SK-N-SH (cell line): ENCODE measurements at regions not wholly inside any gene's neighbourhood (a gene's known extent, or its start where the extent isn't known, plus 50 kb on each side); places are given as distances from the start of the nearest gene placed in this dataset.

Experiments used
- CTCF ChIA-PET: fragments of 300-600, 350-600 bp; formaldehyde crosslinking; extraction: SDS; loops from one replicate; lab custom pipeline; 2021; lab: Yijun Ruan, JAX
- POLR2A ChIA-PET: fragments of 350-600 bp; sonication (Branson Sonifier 250); formaldehyde crosslinking; extraction: SDS; loops from one replicate; lab custom pipeline; 2020; ENCODE audit warnings: antibody characterized with exemption, inconsistent platforms; lab: Yijun Ruan, JAX
- DNase-seq: peaks from one replicate; pipeline ENCODE4 v3.0.0; 2012
- H2AFZ ChIP-seq: fragments of 200-600 bp; sonication (generic); 2 replicates; pipeline ENCODE4 v1.8.1; 2016; ENCODE audit warnings: antibody characterized with exemption, mild to moderate bottlenecking, low read depth
- H3F3A ChIP-seq: fragments of 200-600 bp; sonication (generic); replicated peaks from 2 replicates; pipeline ENCODE3; 2016; ENCODE audit warnings: antibody characterized with exemption, mild to moderate bottlenecking; ENCODE audit not compliant: insufficient read depth
- H3K27ac ChIP-seq, 2 experiments: fragments of 200-500 bp in 1 of 2; fragments of 200-600 bp in 1 of 2; sonication (Bioruptor generic) in 1 of 2; sonication (generic), shearing (Covaris generic) in 1 of 2; 2 replicates each; pipeline versions ENCODE4 v1.5.1 to v1.6.1; 2014 to 2016; ENCODE audit warnings: low read depth in 2 of 2, inconsistent platforms in 1 of 2, low read length in 1 of 2, mild to moderate bottlenecking in 1 of 2, mixed read lengths in 1 of 2
- H3K27me3 ChIP-seq: fragments of 200-600 bp; sonication (generic), shearing (Covaris generic); 2 replicates; pipeline ENCODE4 v1.6.1; 2016; ENCODE audit warnings: mixed run types; ENCODE audit not compliant: insufficient read depth
- H3K36me3 ChIP-seq, 2 experiments: fragments of 200-500 bp in 1 of 2; fragments of 200-600 bp in 1 of 2; sonication (Bioruptor generic) in 1 of 2; sonication (generic) in 1 of 2; replicated peaks in 1 of 2; 2 replicates each; pipeline versions ENCODE3 to v1.5.1; 2014 to 2016; ENCODE audit warnings: low read length in 1 of 2, mild to moderate bottlenecking in 1 of 2; ENCODE audit not compliant: insufficient read depth in 2 of 2, control insufficient read depth in 1 of 2
- H3K4me1 ChIP-seq, 2 experiments: fragments of 200-500 bp in 1 of 2; fragments of 200-600 bp in 1 of 2; sonication (Bioruptor generic) in 1 of 2; sonication (generic), shearing (Covaris generic) in 1 of 2; 2 replicates each; pipeline versions ENCODE4 v1.5.1 to v1.6.1; 2014 to 2016; ENCODE audit warnings: low read depth in 1 of 2, low read length in 1 of 2, mixed run types in 1 of 2; ENCODE audit not compliant: insufficient read depth in 2 of 2, control insufficient read depth in 1 of 2
- H3K4me2 ChIP-seq: fragments of 200-600 bp; sonication (generic), shearing (Covaris generic); 2 replicates; pipeline ENCODE4 v1.6.1; 2017; ENCODE audit warnings: mixed run types
- H3K4me3 ChIP-seq, 2 experiments: fragments of 200-500 bp in 1 of 2; fragments of 200-600 bp in 1 of 2; sonication (Bioruptor generic) in 1 of 2; sonication (generic), shearing (Covaris generic) in 1 of 2; 2 replicates each; pipeline versions ENCODE4 v1.5.1 to v1.8.1; 2014 to 2016; ENCODE audit warnings: low read depth in 2 of 2, inconsistent platforms in 1 of 2, low read length in 1 of 2, mild to moderate bottlenecking in 1 of 2, mixed read lengths in 1 of 2, moderate library complexity in 1 of 2
- H3K79me2 ChIP-seq: fragments of 200-600 bp; sonication (generic); 2 replicates; pipeline ENCODE4 v1.8.1; 2017; ENCODE audit warnings: mild to moderate bottlenecking; ENCODE audit not compliant: insufficient read depth
- H3K9ac ChIP-seq: fragments of 200-600 bp; sonication (generic); 2 replicates; pipeline ENCODE4 v1.6.1; 2017; ENCODE audit warnings: mixed run types
- H3K9me2 ChIP-seq: fragments of 200-600 bp; sonication (generic); 2 replicates; pipeline ENCODE4 v1.6.1; 2017; ENCODE audit warnings: mixed run types
- H3K9me3 ChIP-seq: fragments of 200-600 bp; sonication (generic); 2 replicates; pipeline ENCODE4 v1.6.1; 2017; ENCODE audit warnings: mixed run types, mild to moderate bottlenecking, moderate library complexity
- H4K20me1 ChIP-seq: fragments of 200-600 bp; sonication (generic); 2 replicates; pipeline ENCODE4 v1.6.1; 2017; ENCODE audit warnings: mild to moderate bottlenecking, mixed run types; ENCODE audit not compliant: insufficient read depth
- ELF1 ChIP-seq: IDR thresholded peaks from 2 replicates; pipeline ENCODE4 v1.4.0; 2012
- EZH2phosphoT487 ChIP-seq: fragments of 200-600 bp; sonication (generic); IDR thresholded peaks from 2 replicates; pipeline ENCODE4 v1.6.1; 2017; ENCODE audit warnings: low read depth, mixed run types, mild to moderate bottlenecking, antibody characterized with exemption, moderate library complexity, borderline replicate concordance
- FOSL2 ChIP-seq: IDR thresholded peaks from 2 replicates; pipeline ENCODE4 v1.4.0; 2012; ENCODE audit warnings: low read depth, mild to moderate bottlenecking, moderate library complexity, borderline replicate concordance
- GABPA ChIP-seq: IDR thresholded peaks from 2 replicates; pipeline ENCODE4 v1.4.0; 2012; ENCODE audit warnings: low read depth, mild to moderate bottlenecking
- MEF2A ChIP-seq: IDR thresholded peaks from 2 replicates; pipeline ENCODE4 v1.4.0; 2012; ENCODE audit warnings: low read depth, borderline replicate concordance
- NFIC ChIP-seq: IDR thresholded peaks from 2 replicates; pipeline ENCODE4 v1.4.0; 2012; ENCODE audit warnings: borderline replicate concordance
- RCOR1 ChIP-seq: fragments of 150-350 bp; IDR thresholded peaks from 2 replicates; pipeline ENCODE4 v1.6.1; 2017; ENCODE audit warnings: antibody characterized with exemption, low read length
- RFX5 ChIP-seq: IDR thresholded peaks from 2 replicates; pipeline ENCODE4 v1.6.1; 2012; ENCODE audit warnings: mild to moderate bottlenecking, improper control_type of control experiment, low read length
- RXRA ChIP-seq: IDR thresholded peaks from 2 replicates; pipeline ENCODE4 v1.4.0; 2012; ENCODE audit warnings: low read depth, mild to moderate bottlenecking, borderline replicate concordance
- SMC3 ChIP-seq: IDR thresholded peaks from 2 replicates; pipeline ENCODE4 v1.6.1; 2012; ENCODE audit warnings: low read depth, low read length, improper control_type of control experiment
- TAF1 ChIP-seq: IDR thresholded peaks from 2 replicates; pipeline ENCODE4 v1.6.1; 2012; ENCODE audit warnings: low read depth, mild to moderate bottlenecking, low read length, moderate library complexity, borderline replicate concordance
- TCF12 ChIP-seq: IDR thresholded peaks from 2 replicates; pipeline ENCODE4 v1.4.0; 2012
- TEAD4 ChIP-seq: IDR thresholded peaks from 2 replicates; pipeline ENCODE4 v1.4.0; 2012; ENCODE audit warnings: mild to moderate bottlenecking, borderline replicate concordance; ENCODE audit not compliant: insufficient read depth
- YY1 ChIP-seq: IDR thresholded peaks from 2 replicates; pipeline ENCODE4 v1.4.0; 2012; ENCODE audit warnings: low read depth, mild to moderate bottlenecking
- WGBS: methylation state at CpG from one replicate; pipeline ENCODE4 v1.1.6; 2017; ENCODE audit warnings: low lambda C conversion rate; 5-methylcytosine and 5-hydroxymethylcytosine counted together
- TF ChIP-seq, protein P1 (sequence below): fragments of 200-600 bp; sonication (generic); IDR thresholded peaks from 2 replicates; pipeline ENCODE4 v1.6.1; 2017; ENCODE audit warnings: antibody characterized with exemption, mild to moderate bottlenecking, moderate library complexity
- TF ChIP-seq, protein P2 (sequence below): fragments of 150-350 bp; IDR thresholded peaks from 2 replicates; pipeline ENCODE4 v1.6.1; 2016; ENCODE audit warnings: mild to moderate bottlenecking, low read depth, low read length

DNA sequence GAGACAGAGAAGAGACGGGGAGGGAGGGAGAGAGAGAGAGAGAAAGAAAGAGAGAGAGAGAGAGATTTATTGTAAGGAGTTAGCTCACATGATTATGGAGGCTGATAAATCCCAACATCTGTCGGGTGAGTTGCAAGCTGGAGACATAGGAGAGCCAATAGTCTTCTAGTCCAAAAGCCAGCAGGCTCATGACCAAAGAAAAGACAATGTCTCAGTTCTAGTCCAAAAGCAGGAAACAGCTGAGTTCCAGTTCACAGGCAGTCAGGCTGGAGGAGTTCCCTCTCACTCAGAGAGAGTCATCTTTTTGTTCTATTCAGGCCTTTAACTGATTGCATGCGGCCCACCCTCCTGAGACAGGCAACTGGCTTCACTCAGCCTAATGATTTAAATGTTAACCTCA lies 416.6 kb downstream of the PREX1 start:
- no peak overlapping the region for H3K4me2 ChIP-seq
- CTCF ChIA-PET = no interaction called here

DNA sequence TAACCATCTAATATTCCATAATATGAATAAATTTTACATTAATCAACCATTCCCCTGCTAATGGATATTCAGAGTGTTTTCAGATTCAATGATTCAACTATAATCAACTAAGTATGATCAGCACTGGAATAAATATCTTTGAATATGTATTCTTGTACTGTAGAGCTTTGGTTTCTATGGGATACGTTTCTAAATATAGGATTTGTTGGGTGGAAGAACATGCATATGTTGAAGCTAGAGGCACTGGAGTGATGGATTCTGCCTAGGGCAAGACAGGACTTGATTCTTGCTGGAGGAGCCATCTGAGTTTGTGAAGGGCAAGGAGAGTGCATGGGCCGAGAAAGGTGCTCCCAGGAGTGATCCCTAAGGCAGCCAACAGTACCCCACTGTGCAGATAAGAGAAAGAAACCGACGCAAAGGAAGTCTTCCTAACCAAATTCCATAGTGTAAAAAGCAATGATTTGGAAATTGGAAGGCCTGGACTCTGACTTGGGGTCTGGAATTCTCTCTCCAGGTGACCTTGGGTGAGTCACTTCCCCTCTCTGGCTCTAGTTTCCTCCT lies 418.7 kb downstream of the PREX1 start:
- WGBS = 39% methylated on average over 4 of the region's 4 CpGs

More for the DNA sequence above, 416.6 kb downstream of the PREX1 start:
- WGBS = 50% methylated on average over 3 of the region's 3 CpGs
- no peak overlapping the region for H3K4me3 ChIP-seq
- H3K27me3 ChIP-seq = peaks cover 7% of the 10 kb centered on the region; the same call in 1 of the 2 replicates
- H3K9me3 ChIP-seq = no peaks in the 10 kb centered on the region
- no peak for TF ChIP-seq RXRA
- TF ChIP-seq NFIC = no peak
- no peak for TF ChIP-seq ELF1
- TF ChIP-seq TAF1 = no peak
- no peak for TF ChIP-seq GABPA
- TF ChIP-seq TCF12 = no peak
- no peak for TF ChIP-seq RFX5
- no peak for TF ChIP-seq YY1
- no peak for TF ChIP-seq RCOR1
- TF ChIP-seq SMC3 = no peak
- no peak for TF ChIP-seq TEAD4
- TF ChIP-seq MEF2A = no peak
- TF ChIP-seq, protein P1, sequence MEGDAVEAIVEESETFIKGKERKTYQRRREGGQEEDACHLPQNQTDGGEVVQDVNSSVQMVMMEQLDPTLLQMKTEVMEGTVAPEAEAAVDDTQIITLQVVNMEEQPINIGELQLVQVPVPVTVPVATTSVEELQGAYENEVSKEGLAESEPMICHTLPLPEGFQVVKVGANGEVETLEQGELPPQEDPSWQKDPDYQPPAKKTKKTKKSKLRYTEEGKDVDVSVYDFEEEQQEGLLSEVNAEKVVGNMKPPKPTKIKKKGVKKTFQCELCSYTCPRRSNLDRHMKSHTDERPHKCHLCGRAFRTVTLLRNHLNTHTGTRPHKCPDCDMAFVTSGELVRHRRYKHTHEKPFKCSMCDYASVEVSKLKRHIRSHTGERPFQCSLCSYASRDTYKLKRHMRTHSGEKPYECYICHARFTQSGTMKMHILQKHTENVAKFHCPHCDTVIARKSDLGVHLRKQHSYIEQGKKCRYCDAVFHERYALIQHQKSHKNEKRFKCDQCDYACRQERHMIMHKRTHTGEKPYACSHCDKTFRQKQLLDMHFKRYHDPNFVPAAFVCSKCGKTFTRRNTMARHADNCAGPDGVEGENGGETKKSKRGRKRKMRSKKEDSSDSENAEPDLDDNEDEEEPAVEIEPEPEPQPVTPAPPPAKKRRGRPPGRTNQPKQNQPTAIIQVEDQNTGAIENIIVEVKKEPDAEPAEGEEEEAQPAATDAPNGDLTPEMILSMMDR = no peak
- TF ChIP-seq EZH2phosphoT487 = no peak
- TF ChIP-seq, protein P2, sequence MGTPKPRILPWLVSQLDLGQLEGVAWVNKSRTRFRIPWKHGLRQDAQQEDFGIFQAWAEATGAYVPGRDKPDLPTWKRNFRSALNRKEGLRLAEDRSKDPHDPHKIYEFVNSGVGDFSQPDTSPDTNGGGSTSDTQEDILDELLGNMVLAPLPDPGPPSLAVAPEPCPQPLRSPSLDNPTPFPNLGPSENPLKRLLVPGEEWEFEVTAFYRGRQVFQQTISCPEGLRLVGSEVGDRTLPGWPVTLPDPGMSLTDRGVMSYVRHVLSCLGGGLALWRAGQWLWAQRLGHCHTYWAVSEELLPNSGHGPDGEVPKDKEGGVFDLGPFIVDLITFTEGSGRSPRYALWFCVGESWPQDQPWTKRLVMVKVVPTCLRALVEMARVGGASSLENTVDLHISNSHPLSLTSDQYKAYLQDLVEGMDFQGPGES = no peak
- TF ChIP-seq, all 33 proteins: peak for 0
- Histone ChIP-seq H4K20me1 (no peaks in the 10 kb centered on the region), H2AFZ (no peak overlapping the region), H3K36me3 (no peaks in the 10 kb centered on the region), H3K9me2 (no peaks in the 10 kb centered on the region), H3K79me2 (no peaks in the 10 kb centered on the region), H3K4me1 (no peaks in the 10 kb centered on the region; a peak in 1 of 4 replicates), H3F3A (no peaks in the 10 kb centered on the region), H3K9ac (no peak overlapping the region), H3K27ac (no peak overlapping the region)
- POLR2A ChIA-PET = no interaction called here
- DNase-seq = no peak

More for the DNA sequence above, 418.7 kb downstream of the PREX1 start:
- CTCF ChIA-PET = interaction anchor here (1.1 kb wide), 1 partner anchor 211 kb away, joined by 3 read pairs; no protein-coding TSS in a partner anchor
- Histone ChIP-seq H3K9ac (no peak overlapping the region), H3K27me3 (peaks cover 7% of the 10 kb centered on the region; the same call in 1 of the 2 replicates), H3K9me2 (no peaks in the 10 kb centered on the region), H4K20me1 (no peaks in the 10 kb centered on the region), H3K4me3 (no peak overlapping the region), H3K79me2 (no peaks in the 10 kb centered on the region), H3F3A (no peaks in the 10 kb centered on the region), H3K9me3 (no peaks in the 10 kb centered on the region), H3K27ac (no peak overlapping the region), H3K4me1 (peaks cover 0 to 6% of the 10 kb centered on the region in 2 experiments; a peak in 1 of 4 replicates), H3K4me2 (no peak overlapping the region), H3K36me3 (no peaks in the 10 kb centered on the region), H2AFZ (no peak overlapping the region)
- DNase-seq = no peak
- POLR2A ChIA-PET = no interaction called here
- TF ChIP-seq FOSL2 (no peak), RCOR1 (no peak)
